Astrocyte (in vitro differentiated cells and primary cell): ENCODE measurements at regions not wholly inside any gene's neighbourhood (a gene's known extent, or its start where the extent isn't known, plus 50 kb on each side); places are given as distances from the start of the nearest gene placed in this dataset.

Source experiments
- DNase-seq: peaks from one replicate; pipeline ENCODE4 v3.0.0-alpha.2; 2010; ENCODE audit warnings: low read depth
- FAIRE-seq: peaks from 2 replicates; lab custom pipeline; 2011; peaks lifted over from hg19 to GRCh38; lab: Jason Lieb, UNC
- H2AFZ ChIP-seq: 2 replicates; pipeline ENCODE4 v1.6.0; 2012; ENCODE audit warnings: low read depth, low read length, inconsistent platforms
- H3K27ac ChIP-seq: 2 replicates; pipeline ENCODE4 v1.5.1; 2011; ENCODE audit warnings: low read depth, low read length, inconsistent platforms
- H3K27me3 ChIP-seq: 2 replicates; pipeline ENCODE4 v1.6.0; 2011; ENCODE audit warnings: low read length, inconsistent platforms; ENCODE audit not compliant: insufficient read depth
- H3K36me3 ChIP-seq: 2 replicates; pipeline ENCODE4 v1.5.1; 2011; ENCODE audit warnings: low read length, inconsistent platforms; ENCODE audit not compliant: insufficient read depth
- H3K4me1 ChIP-seq: 2 replicates; pipeline ENCODE4 v1.5.1; 2011; ENCODE audit warnings: low read length, inconsistent platforms; ENCODE audit not compliant: insufficient read depth
- H3K4me2 ChIP-seq: 2 replicates; pipeline ENCODE4 v1.6.0; 2012; ENCODE audit warnings: low read length, inconsistent platforms
- H3K4me3 ChIP-seq: 2 replicates; pipeline ENCODE4 v1.5.1; 2011; ENCODE audit warnings: low read depth, mild to moderate bottlenecking, low read length, inconsistent platforms; ENCODE audit not compliant: insufficient read depth
- H3K79me2 ChIP-seq: 2 replicates; pipeline ENCODE4 v1.6.0; 2012; ENCODE audit warnings: mild to moderate bottlenecking, low read length, inconsistent platforms; ENCODE audit not compliant: insufficient read depth
- H3K9ac ChIP-seq: 2 replicates; pipeline ENCODE4 v1.6.0; 2012; ENCODE audit warnings: mild to moderate bottlenecking, low read length, inconsistent platforms
- H3K9me3 ChIP-seq: 2 replicates; pipeline ENCODE4 v1.5.1; 2012; ENCODE audit warnings: low read depth, mild to moderate bottlenecking, low read length, inconsistent platforms; ENCODE audit not compliant: insufficient read depth
- H4K20me1 ChIP-seq: 2 replicates; pipeline ENCODE4 v1.6.0; 2012; ENCODE audit warnings: low read length, inconsistent platforms; ENCODE audit not compliant: insufficient read depth
- H3K27ac Mint-ChIP-seq: one replicate; pipeline ENCODE4 v1.8.0; 2021; ENCODE audit warnings: mild to moderate bottlenecking, mixed read lengths; ENCODE audit not compliant: unreplicated experiment
- H3K27me3 Mint-ChIP-seq: one replicate; pipeline ENCODE4 v1.8.0; 2021; ENCODE audit warnings: low read depth, mixed read lengths; ENCODE audit not compliant: unreplicated experiment
- H3K36me3 Mint-ChIP-seq: one replicate; pipeline ENCODE4 v1.8.0; 2021; ENCODE audit warnings: low read depth, mixed read lengths; ENCODE audit not compliant: unreplicated experiment
- H3K4me1 Mint-ChIP-seq: one replicate; pipeline ENCODE4 v1.8.0; 2021; ENCODE audit warnings: low read depth, mixed read lengths; ENCODE audit not compliant: unreplicated experiment
- H3K4me3 Mint-ChIP-seq: one replicate; pipeline ENCODE4 v1.8.0; 2021; ENCODE audit warnings: mild to moderate bottlenecking, moderate library complexity, mixed read lengths; ENCODE audit not compliant: unreplicated experiment
- H3K9me3 Mint-ChIP-seq: one replicate; pipeline ENCODE4 v1.8.0; 2021; ENCODE audit warnings: mild to moderate bottlenecking, mixed read lengths; ENCODE audit not compliant: unreplicated experiment
- CTCF ChIP-seq: IDR thresholded peaks from 2 replicates; pipeline ENCODE4 v1.5.1; 2011; ENCODE audit warnings: low read depth, mild to moderate bottlenecking, inconsistent platforms, low read length, moderate library complexity; ENCODE audit not compliant: insufficient read depth
- EZH2 ChIP-seq: IDR thresholded peaks from 2 replicates; pipeline ENCODE4 v1.6.1; 2012; ENCODE audit warnings: mild to moderate bottlenecking, low read length, inconsistent platforms; ENCODE audit not compliant: insufficient read depth

- Histone ChIP-seq H2AFZ (no peak overlapping the region), H3K27me3 (no peaks in the 10 kb centered on the region)
Observed at GRCh38 chr10:116798859-116799258, 50.4 kb upstream of the ENO4 start.

More at GRCh38 chr10:116798859-116799258, 50.4 kb upstream of the ENO4 start:
- Mint-ChIP-seq H3K9me3 (peaks cover 4% of the 10 kb centered on the region), H3K4me1 (no peaks in the 10 kb centered on the region), H3K36me3 (no peaks in the 10 kb centered on the region), H3K27me3 (peaks cover 33% of the 10 kb centered on the region), H3K4me3 (no peak overlapping the region), H3K27ac (no peak overlapping the region)
- no peak overlapping the region for H3K9ac ChIP-seq
- H3K9me3 ChIP-seq: no peaks in the 10 kb centered on the region
- no peaks in the 10 kb centered on the region for H3K79me2 ChIP-seq
- DNase-seq (no peak), FAIRE-seq (no peak)
- no peaks in the 10 kb centered on the region for H3K36me3 ChIP-seq
- no peak for TF ChIP-seq EZH2
- TF ChIP-seq CTCF: no peak
- H3K4me1 ChIP-seq: no peaks in the 10 kb centered on the region
- no peak overlapping the region for H3K4me3 ChIP-seq
- no peak overlapping the region for H3K27ac ChIP-seq
- no peaks in the 10 kb centered on the region for H4K20me1 ChIP-seq
- H3K4me2 ChIP-seq: no peak overlapping the region
